HG02970 (cell line): ENCODE measurements at regions not wholly inside any gene's neighbourhood (a gene's known extent, or its start where the extent isn't known, plus 50 kb on each side); places are given as distances from the start of the nearest gene placed in this dataset.
"Not testable (repeated sequence)": the region's sequence is repeated elsewhere in the genome, so short reads cannot be mapped to it uniquely, and the experiment has no call there.

ENCODE experiments used
- ATAC-seq: cut with Tn5 transposase; IDR thresholded peaks from one replicate; pipeline ENCODE4 v1.9.1; 2021; ENCODE audit warnings: mild to moderate bottlenecking, moderate library complexity, moderate number of reproducible peaks; ENCODE audit not compliant: unreplicated experiment, low FRiP score

DNA sequence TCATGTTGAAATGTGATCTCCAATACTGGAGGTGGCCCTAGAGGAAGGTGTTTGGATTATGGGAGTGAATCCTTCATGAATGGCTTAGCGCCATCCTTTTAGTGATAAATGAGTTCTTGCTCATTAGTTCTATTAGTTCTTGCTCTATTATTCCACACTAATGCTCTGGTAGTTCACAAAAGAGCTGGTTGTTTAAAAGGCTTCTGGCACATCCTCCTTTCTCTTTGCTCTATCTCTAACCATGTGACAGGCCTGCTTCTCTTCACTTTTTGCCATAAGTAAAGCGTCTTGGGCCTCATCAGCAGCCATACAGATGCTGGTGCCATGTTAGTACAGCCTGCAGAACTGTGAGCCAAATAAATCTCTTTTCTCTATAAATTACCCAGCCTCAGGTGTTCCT is 469.9 kb downstream of the GUCY1A2 start:
- no peak for ATAC-seq

DNA sequence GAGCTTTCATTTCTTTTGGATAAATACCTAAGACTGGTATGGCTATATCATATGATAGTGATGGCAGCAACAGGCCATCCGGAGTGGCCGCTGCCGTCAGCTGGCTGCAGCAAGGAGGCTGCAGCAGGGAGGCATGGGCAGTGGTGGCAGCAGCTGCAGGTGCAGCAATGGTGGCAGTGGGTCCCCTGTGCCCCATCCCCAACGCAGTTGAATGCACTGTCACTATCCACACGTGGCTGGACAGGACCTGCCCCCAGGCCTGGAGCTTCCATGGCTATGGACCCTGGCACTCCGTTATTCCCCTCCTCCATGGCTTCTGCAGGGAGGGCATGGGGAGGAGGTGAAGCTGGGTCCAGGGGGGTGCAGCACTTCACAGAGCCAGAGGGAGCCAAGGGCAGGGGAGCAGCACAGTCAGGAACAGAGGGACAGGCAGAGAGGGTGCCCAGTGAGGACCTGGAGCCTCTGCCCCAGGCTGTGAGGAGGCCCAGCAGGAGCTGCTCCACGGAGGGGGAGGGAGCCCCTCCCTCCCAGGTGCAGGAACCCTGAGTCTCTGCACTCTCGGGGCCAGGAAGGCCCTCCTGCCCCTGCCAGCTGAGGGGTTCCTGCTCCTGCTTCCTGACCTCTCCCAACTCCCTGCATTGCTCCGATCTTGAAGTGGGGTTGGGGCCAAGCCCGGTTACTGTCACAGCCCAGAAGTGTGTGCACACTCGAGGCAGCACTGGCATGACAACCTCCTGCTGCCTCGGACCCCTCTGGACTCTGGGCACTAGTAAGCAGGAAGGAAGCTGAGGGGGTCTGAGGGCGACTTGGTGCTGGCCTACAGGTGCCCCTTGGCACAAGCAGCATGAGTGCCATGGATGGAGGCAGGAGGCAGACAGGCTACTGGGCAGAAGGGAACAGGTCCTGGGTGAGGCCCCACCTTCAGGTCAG is 466.3 kb downstream of the GUCY1A2 start:
- ATAC-seq = no peak

DNA sequence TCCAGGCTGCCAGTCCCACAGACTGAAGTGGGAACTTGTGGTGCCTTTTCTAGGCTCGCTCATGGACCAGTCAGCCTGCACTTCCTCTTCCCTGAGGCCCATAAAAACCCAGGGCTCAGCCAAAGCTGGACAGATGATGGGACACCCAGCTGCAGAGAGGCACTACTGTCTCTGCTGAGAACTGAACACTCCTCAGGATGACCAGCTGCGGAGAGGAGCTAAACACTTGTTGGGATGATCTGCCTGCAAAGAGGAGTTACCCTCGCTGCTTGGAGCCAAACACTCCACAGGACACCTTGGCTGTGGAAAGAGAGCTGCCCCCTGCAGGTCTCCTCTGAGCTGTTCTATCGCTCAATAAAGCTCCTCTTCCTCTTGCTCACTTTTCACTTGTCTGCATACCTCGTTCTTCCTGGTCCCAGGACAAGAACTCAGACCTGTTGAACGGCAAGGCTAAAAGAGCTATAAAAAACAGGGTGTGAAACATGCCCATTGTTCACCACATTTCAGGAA is 465.5 kb downstream of the GUCY1A2 start:
- no peak for ATAC-seq

DNA sequence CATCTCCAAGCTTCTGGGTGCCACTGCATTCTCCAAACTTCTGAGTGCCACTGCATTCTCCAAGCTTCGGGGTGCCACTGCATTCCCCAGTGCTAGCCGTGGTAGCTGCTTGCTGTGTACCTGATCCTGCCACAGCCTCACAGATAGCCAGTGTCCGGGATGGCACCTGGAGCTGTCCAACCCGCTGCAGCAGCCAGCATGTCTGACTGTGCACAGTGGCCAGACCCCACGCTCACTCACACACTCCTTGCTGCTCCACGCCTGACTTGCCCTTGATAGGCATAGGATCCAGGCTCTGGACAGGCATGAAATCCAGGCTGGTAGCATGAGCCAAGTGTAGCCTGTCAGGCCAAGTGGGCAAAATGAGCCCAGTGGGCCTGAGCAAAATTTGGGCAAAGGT is 465.0 kb downstream of the GUCY1A2 start:
- ATAC-seq = no peak

DNA sequence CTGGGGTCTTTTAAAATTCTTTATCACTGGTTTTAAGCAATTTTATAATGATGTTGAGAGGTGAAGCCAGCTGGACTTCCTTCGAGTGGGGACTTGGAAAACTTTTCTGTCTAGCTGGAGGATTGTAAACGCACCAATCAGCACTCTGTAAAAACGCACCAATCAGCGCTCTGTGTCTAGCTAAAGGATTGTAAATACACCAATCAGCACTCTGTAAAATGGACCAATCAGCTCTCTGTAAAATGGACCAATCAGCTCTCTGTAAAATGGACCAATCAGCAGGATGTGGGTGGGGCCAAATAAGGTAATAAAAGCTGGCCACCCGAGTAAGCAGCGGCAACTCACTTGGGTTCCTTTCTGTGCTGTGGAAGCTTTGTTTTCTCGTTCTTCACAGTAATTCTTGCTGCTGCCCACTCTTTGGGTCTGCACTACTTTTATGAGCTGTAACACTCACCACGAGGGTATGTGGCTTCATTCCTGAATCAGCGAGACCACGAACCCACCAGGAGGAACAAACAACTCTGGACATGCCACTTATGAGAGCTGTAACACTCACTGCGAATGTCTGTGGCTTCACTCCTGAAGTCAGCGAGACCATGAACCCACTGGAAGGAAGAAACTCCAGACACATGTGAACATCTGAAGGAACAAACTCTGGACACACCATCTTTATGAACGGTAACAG is 462.6 kb downstream of the GUCY1A2 start:
- ATAC-seq = not testable (repeated sequence)

DNA sequence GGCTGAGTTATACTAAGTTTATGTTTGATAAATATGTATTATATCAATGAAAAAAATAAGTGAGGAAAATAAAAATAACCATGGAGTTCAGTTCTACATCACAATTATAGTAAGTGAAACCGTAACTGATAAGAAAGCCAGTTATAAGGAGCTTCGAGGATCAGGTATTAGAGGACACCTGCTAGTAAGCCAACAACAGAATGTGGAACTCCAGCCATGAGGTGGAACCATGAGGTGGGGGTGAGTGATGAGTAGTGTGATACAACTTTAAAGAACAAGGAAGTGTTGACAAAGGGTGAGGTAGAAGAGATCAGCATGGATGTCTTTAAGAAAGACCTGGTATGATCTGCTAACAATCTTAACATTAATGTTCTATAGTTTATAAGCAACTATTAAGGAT is 452.9 kb downstream of the GUCY1A2 start:
- no peak for ATAC-seq

DNA sequence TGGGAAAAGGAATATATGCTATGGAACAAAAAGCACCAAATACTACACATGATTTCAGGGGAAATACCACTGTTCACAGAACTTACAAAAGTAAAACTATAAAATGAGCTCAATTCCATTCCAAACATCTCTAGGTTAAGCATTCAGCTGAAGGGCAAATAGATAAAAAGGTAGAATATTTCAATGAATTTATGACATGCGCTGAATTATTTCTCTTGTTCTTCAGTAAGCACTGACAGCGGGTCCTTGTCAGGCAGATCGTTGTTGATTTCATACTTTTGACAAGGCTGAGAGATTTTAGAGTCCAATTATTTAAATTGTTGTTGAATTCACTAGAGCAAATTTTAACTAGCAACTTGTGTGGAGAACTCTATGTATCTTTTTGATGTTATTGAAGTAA is 449.6 kb downstream of the GUCY1A2 start:
- no peak for ATAC-seq

DNA sequence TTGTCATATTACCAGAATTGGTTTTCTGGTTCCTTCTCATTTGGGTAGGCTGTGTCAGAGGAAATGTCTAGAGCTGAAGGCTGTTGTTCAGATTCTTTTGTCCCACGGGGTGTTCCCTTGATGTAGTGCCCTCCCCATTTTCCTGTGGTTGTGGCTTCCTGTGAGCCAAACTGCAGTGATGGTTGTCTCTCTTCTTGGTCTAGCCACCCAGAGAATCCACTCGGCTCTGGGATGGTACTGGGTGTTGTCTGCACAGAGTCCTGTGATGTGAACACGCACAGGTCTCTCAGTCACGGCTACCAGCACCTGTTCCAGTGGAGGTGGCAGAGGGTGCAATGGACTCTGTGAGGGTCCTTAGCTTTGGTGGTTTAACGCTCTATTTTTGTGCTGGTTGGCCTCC is 440.9 kb downstream of the GUCY1A2 start:
- ATAC-seq = not testable (repeated sequence)

DNA sequence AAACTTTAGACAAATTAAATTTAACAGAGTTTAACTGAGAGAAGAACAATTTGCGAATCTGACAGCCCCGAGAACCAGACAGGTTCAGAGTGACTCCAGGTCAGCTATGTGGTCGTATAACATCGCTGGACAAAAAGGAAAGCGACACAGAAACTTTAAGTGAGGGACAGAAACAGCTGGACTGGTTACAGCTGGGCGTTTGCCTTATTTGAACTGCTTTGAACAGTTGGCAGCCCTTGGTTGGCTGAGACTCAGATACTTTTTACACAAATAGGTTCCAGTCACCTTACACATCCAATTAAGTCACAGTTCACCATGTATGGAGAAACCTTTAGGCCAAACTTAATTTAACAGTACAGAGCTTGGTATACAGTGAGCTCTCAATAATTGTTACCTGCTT is 436.9 kb downstream of the GUCY1A2 start:
- no peak for ATAC-seq

DNA sequence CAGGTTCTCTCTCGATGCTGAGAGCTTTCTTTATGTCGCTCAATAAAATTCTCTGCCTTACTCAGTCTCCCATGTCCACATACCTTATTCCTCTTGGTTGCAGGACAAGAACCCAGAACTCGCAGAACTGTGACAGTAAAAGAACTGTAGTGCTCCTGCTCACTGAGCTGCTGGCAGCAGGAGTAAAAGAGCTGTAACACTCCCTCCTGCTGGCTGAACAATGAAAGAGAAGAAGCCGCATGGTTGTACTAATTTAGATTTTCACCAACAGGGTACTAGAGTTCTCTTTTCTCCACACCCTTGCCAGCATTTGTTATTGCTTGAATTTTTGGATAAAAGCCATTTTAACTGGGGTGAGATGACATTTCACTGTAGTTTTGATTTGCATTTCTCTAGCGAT is 433.2 kb downstream of the GUCY1A2 start:
- ATAC-seq = no peak

DNA sequence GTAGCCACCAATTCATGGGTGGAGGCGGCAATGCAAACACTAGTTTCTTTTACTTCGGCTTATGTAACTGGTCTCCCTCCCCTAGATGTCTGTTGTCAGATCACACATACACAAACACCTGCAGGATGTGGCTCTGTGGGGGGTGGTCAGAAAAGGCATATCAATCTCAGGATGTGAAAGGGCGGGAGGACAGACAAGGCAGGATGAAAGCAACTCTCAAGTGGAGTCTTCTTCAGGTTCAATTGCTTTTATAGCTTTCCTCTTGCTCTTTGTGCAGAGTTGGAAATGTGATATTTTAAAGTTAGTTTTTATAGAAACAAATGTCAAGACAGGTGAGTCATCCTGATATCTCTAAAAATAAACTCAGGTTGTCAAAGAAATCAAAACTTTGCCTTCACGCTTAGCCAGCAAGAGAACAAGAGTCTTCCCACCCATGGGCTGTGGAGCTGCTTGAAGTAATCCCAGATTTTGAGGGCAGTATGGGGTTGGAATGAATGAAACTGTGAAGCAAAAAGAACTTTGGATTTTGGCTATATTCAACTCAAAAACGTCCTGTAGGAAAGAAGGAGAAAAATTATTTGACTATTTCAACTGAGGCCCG is 423.4 kb downstream of the GUCY1A2 start:
- ATAC-seq = no peak

DNA sequence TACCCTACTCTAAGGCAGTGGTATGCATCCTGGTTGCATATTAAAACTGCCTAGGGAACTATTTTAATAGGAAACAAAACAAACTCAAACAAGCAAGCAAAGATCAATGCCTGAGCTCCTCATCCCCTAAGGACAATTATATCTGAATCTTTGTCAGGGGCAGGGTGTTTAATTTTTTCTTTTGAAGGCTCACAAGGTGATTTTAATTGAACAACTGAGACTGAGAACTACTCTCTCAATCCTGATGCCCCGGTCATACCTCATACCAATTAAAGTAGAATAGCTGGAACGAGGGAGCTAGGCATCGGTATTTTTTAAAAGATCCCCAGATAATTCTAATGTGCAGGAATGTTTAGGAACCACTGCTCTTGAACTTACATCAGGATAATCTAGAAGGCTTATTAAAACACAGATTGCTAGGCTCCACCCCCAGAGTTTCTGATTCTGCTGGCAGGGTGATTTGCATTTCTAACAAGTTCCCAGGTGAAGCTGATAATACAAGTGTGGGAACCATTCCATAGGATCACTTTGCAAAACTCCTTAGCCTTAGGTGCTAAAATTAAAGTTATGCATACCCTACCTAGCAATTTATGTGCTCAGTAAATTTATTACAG is 416.5 kb downstream of the GUCY1A2 start:
- ATAC-seq = no peak

DNA sequence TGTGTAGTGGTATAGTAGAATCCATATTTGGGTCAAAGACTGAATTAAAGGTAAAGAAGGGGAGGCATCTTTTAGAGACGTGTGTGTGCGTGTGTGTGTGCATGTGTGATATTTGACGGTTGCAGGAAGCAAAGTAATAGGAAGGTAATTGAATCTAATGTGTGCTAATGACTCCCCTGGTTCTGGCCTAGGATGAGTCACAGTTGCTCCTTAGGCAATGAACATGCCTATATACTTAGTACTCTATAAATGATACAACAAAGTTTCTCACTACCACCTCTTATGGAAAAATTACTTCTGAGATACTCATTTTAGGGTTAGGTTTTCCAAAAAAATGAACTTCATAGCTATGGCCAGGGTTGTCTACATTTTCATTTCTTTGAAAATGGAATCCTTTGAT is 409.6 kb downstream of the GUCY1A2 start:
- ATAC-seq = no peak

DNA sequence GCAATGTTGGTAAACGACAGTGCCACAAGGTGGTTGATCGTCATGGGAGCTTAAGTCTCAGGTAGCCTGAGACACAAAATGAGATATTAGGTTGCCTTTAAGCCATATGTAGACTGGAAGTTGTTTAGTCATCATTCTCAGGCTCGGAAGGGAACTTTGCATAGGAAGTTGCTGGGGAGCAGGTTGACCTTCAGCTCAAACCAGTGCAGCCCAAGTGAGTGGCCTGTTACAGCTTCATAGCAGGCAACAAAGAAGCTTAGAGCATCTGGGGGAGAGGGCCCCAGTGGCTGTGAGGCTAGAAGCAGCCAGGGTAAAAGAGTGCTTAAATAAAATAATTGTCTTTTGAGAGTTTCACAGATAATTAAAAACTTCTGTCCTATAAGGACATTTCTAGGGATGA is 404.0 kb downstream of the GUCY1A2 start:
- ATAC-seq = no peak

DNA sequence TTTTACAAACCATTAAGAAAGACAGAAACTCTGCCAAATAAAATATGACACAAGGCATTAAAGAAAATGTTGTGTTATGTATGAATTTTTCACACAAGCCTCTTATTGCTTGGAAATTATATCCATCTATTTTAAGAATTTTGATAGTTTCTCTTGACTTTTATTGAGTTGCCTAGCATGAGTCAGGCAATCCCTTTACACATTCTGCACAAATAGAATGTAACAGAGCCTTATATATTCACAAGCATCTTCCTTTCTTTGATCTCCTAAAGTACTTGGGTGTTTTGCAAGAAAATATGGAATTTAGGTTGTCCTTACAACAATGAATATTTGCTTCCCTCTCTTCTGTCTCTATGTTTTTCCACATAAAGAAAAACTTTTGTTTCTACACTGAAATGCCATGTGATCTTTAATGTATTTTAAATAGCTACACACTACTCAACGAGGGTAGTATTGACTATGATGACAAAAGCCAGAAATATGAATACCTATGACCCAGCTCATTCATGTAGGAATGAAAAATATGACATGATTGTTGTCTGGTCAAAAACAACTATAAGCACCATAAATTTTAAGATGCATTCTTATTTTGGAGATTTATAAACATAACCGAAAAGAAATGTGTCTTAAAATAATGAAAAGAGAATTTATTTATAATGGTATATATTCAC is 398.8 kb downstream of the GUCY1A2 start:
- ATAC-seq = no peak

DNA sequence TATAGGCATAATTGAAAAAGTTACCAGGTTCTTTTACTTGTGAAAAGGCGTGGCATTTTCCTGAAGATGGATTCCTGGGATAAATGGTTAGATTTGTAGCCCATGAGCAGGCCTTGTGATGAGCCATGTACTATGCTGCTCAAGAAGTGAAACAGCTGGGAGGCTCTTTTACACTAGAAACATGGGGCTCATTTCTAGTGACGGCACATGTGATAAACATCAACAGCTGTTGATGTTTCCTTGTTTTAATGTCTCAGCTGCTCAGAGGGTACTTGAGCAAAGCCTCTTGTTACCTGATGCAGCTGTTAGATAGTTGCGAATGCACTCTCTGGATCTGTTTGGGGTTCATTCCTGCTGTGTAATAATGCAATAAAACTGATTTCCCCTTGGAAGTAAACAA is 396.8 kb downstream of the GUCY1A2 start:
- no peak for ATAC-seq
